ENCODE measurements at regions not wholly inside any gene's neighbourhood (a gene's known extent, or its start where the extent isn't known, plus 50 kb on each side); places are given as distances from the start of the nearest gene placed in this dataset.
A peak's percentile ranks its signal among the peaks of the same experiment; 100 is the strongest.

GRCh38 chr6:15129887-15130286 is 116.0 kb upstream of the JARID2 start:
- Histone ChIP-seq H3F3A (replicated peaks; ENCODE audit: low read depth) (no peaks in the 10 kb centered on the region; the same call in 1 of the 2 replicates), H3K4me1 (ENCODE audit: insufficient read depth) (peaks cover 11% of the 10 kb centered on the region), H2AFZ (peak overlapping the region; percentile 84), H3K79me2 (replicated peaks; ENCODE audit: insufficient read depth) (no peaks in the 10 kb centered on the region), H3K4me3 (no peak overlapping the region), H3K27ac (ENCODE audit: low read depth) (peak overlapping the region; percentile 36; the same call in 1 of the 2 replicates), H4K20me1 (replicated peaks; ENCODE audit: insufficient read depth) (no peaks in the 10 kb centered on the region), H3K9me2 (ENCODE audit: insufficient read depth) (0 out of 2 replicates have a peak, but pooled peaks cover 2% of the 10 kb centered on the region), H3K36me3 (ENCODE audit: insufficient read depth) (no peaks in the 10 kb centered on the region), H3K27me3 (ENCODE audit: insufficient read depth) (no peaks in the 10 kb centered on the region), H3K4me2 (no peak overlapping the region)
- H3K4me1 Mint-ChIP-seq, result peaks cover 9% of the 10 kb centered on the region
- peak overlapping the region; percentile 64; the same call in 1 of the 2 replicates for H3K27ac Mint-ChIP-seq
- H3K4me3 Mint-ChIP-seq, result no peak overlapping the region
- no peaks in the 10 kb centered on the region for H3K9me3 Mint-ChIP-seq
- peaks cover 2% of the 10 kb centered on the region for H3K27me3 Mint-ChIP-seq (ENCODE audit: insufficient read depth, low read depth, poor library complexity)
- DNase-seq (ENCODE audit: low spot score) (peak; percentile 11), ATAC-seq (peak; percentile 63)
- TF ChIP-seq ZNF331 (CRISPR knock-in tag; IDR thresholded peaks at IDR 0.05; ENCODE audit: low read depth), result no peak
- no peak for TF ChIP-seq STAT1 (IDR thresholded peaks at IDR 0.05; ENCODE audit: unreplicated experiment)
- no peak for TF ChIP-seq JUNB (IDR thresholded peaks at IDR 0.05; ENCODE audit: unreplicated experiment)
- no peak for TF ChIP-seq EZH2phosphoT487 (IDR thresholded peaks at IDR 0.05; ENCODE audit: unreplicated experiment)
- no peak for TF ChIP-seq CREB1 (CRISPR knock-in tag; IDR thresholded peaks at IDR 0.05; ENCODE audit: low read depth)
- TF ChIP-seq ZNF462 (CRISPR knock-in tag; IDR thresholded peaks at IDR 0.05), result no peak
- no peak for TF ChIP-seq NANOG (IDR thresholded peaks at IDR 0.05; ENCODE audit: borderline replicate concordance)
- TF ChIP-seq REST (IDR thresholded peaks at IDR 0.05; ENCODE audit: unreplicated experiment), result no peak
- TF ChIP-seq ETS1 (IDR thresholded peaks at IDR 0.05), result no peak
- TF ChIP-seq CTCF (conservative IDR thresholded peaks at IDR 0.05; ENCODE audit: low read depth in 2 of 2), result no peak; a peak in 1 of 4 replicates
- no peak for TF ChIP-seq EZH2 (IDR thresholded peaks at IDR 0.05; ENCODE audit: low read depth, unreplicated experiment)
- no peaks in the 10 kb centered on the region for H3K36me3 Mint-ChIP-seq (ENCODE audit: low read depth)
